GM21526 (cell line): ENCODE measurements at regions not wholly inside any gene's neighbourhood (a gene's known extent, or its start where the extent isn't known, plus 50 kb on each side); places are given as distances from the start of the nearest gene placed in this dataset.

Experiments used
- ATAC-seq: cut with Tn5 transposase; IDR thresholded peaks from one replicate; pipeline ENCODE4 v1.9.1; 2021; ENCODE audit warnings: moderate library complexity; ENCODE audit not compliant: unreplicated experiment, low FRiP score

GRCh38 chr7:28231176-28231575, 50.6 kb upstream of the JAZF1 start:
- ATAC-seq, result no peak

GRCh38 chr7:28236560-28236959, 56.0 kb upstream of the JAZF1 start:
- ATAC-seq, result no peak

DNA sequence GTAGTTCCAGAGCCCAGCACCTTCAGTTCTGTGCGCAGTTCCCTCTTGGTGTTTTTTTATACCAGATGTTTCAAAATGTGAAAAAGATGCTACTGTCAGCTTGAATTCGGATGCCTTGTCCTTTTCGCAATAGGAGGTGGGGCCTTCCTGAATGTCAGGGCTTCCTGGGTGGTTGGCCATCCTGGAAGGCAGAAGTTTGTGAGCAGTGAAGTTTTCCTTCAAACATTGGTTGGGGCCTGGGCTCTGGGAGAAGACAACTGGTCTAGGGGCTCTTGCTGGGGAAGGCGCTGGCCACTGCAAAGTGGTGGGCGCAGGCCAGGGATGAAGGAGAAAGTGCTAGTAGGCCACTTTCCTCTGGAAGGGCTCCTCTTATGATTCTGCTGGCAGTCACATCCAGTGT, 56.8 kb upstream of the JAZF1 start:
- ATAC-seq, result no peak

DNA sequence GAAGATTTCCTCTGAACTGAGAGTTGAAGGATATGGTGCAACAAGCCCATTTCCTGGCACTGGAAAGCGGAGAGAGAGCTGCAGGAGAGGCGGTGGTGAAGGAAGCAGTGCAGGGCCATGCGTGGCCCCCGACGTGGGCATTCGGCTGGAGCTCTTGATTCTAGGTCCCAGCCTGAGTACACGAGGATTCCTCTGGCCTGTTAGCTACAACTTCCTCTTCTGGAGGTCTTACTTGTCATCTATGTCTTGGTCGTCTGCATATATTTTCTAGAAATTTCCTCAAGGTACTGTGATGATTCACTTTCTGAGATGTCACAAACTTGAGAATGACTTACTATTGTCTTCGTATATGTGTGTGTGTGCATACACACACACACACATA, 59.2 kb upstream of the JAZF1 start:
- ATAC-seq, result no peak

- no peak for ATAC-seq
Measured at GRCh38 chr7:28240481-28240880, 59.9 kb upstream of the JAZF1 start.

DNA sequence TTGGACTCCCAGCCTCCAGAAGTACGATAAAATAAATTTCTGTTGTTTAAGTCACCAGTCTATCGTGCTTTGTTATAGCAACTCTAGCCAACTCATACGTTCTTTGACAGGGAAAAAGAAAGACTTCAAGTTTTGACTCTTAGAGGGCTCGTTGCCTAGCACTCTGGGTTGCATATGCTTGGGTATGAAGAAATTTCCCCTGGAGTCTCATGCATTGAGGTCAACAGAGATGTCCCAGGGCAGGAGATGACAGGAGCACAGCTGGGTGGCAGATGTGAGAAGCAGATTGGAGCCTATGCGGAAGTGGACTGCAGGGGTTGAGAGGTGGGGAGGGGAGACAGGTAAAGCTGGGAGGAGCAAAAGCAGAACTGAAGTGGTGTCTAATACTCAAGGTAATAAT, 63.3 kb upstream of the JAZF1 start:
- no peak for ATAC-seq

GRCh38 chr7:28245123-28245878, 64.7 kb upstream of the JAZF1 start:
- ATAC-seq, result no peak

- ATAC-seq, result no peak
Measured at GRCh38 chr7:28246921-28247461, 66.4 kb upstream of the JAZF1 start.

GRCh38 chr7:28258240-28258639, 77.6 kb upstream of the JAZF1 start:
- no peak for ATAC-seq

DNA sequence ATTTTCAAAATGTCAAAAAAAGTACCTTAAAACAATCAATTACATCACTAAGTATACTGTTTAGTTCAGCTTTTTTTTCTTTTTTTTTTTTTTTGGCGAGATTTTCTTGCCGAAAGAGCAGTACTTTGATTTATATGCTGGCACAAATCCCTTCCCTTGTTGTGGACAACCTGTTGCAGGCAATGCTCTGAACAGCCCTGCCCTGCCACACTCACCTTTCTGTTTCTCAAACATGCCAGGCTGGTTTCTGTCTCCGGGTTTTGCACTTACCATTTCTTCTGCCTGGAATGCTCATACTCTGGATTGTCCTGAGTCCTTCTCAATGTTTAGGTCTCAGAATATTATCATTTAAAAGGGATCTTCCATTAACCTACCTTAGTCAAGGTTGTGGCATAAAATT, 80.4 kb upstream of the JAZF1 start:
- ATAC-seq, result no peak

GRCh38 chr7:28263622-28264271, 83.2 kb upstream of the JAZF1 start:
- no peak for ATAC-seq

- no peak for ATAC-seq
Measured at GRCh38 chr7:28266402-28266801, 85.8 kb upstream of the JAZF1 start.

DNA sequence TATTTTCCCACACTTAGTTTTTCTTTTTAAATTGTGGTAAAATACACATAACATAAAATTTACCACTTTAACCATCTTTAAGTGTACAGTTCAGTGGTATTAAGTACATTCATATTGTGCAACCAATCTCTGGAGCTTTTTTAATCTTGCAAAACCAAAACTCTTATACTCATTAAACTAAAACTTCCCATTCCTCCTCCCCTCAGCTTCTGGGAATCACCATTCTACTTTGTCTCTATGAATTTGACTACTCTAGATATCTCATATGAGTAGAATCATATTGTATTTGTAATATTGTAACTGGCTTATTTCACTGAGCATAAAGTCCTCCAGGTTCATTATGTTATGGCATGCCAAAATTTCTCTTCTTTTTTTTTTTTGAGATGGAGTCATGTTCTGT, 86.4 kb upstream of the JAZF1 start:
- no peak for ATAC-seq

DNA sequence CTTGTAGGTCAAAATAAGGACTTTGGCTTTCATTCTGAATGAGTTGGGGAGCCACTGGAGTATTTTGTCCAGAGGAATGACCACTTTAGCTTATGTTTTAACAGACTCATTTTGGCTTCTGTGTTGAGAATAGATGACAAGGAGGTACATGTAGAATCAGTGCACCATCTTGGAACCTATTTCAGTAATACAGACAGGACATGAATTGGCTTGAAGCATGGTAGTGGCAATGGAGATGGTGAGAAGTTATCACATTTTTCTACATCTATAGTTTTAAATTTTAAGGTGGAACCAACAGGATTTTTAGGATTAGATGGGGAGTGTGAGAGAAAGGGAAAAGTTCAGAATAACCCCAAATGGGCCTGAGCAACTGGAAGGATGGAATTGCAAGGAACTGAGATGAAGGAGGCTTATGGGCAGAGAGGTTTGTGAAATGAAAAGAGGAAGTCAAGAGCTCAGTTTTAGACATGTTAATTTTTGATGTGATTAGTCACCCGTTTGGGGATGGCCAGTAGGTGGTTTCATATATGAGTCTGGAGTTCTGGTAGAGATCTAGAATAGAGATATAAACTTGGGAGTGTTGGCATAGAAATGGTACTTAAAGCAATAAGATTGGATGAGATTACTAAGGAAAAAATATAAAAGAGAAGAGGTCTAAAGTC, 89.2 kb upstream of the JAZF1 start:
- ATAC-seq, result no peak

DNA sequence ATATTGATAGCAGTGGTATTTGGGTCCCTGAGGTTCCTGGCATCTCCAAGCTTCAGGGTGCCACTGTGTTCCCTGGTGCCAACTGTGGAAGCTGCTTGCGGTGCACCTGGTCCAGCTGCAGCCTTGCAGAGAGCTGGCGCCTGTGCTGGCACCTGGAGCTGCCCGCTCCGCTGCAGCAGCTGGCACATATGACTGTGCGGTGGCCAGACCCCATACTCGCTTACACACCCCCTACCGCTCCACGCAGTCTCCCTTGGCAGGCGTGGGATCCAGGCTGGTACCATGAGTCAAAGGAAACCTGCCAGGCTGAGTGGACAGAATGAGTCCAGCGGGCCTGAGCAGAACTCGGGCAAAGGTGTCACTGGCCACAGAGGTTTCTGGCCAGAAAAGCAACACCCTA, 89.9 kb upstream of the JAZF1 start:
- no peak for ATAC-seq

GRCh38 chr7:28272461-28272877, 91.9 kb upstream of the JAZF1 start:
- ATAC-seq, result no peak

- ATAC-seq, result no peak
Measured at GRCh38 chr7:28276298-28276697, 95.7 kb upstream of the JAZF1 start.

DNA sequence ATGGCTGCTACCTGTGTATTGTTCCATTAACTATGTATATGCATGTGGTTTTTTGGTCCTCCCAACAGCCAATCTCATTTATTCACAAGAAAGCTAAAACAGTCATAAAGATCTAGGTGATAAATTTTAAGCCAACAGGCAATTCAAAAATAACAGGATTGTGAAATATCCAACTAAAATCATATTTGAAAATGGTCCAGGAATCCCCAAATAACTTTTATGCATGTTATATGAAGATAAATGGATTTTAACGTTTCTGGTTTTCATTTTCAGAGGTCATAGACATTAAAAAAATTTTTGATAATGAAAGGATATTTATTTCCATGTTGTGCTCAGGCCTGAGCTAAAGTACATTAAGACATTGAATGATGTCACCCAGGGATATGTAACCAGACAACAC, 96.8 kb upstream of the JAZF1 start:
- ATAC-seq, result no peak

DNA sequence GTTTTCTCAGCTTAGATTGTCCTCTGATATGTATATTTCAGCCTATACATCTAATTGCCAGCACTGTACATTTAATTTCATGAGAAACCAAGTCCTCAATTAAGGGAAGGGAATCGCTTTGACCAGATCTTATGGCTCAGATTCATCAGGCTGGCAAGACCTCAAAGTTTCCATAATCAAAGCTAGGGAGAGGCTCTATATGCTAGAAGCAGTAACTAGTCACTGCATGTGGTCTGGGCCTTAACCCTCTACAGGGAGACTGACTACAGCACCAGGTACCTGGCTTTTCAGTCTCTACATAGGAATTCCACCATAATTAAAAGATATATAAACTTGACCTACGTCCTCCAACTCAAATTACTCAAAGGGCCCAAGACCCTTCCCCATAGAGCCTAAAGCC, 97.4 kb upstream of the JAZF1 start:
- no peak for ATAC-seq

GRCh38 chr7:28280516-28280915, 99.9 kb upstream of the JAZF1 start:
- no peak for ATAC-seq

- ATAC-seq, result no peak
Measured at GRCh38 chr7:28290496-28290895, 109.9 kb upstream of the JAZF1 start.

DNA sequence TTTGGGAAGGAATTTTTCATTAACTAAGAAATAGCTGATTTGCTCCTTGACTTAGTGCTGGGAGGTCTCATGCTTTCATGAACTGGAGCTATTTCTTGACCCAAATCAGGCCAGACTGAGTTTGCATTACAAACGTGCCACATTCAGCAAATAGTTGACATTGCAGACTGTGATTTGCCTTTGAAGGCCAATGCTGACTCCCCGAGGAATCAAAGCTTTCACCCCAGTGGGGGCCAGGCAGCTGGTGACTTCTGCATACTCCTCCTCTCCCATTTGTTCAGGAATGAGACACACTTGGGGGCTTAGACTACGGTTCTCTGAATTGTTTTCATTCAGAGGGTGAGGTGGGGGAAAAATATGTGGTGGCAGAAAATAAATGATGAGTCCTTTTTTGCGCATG, 111.0 kb upstream of the JAZF1 start:
- ATAC-seq, result no peak
